DND-41 (cell line): ENCODE measurements at regions not wholly inside any gene's neighbourhood (a gene's known extent, or its start where the extent isn't known, plus 50 kb on each side); places are given as distances from the start of the nearest gene placed in this dataset.

Experiments used
- ATAC-seq: fragments of 200-7000 bp; cut with Tn5 transposase; 3 replicates; pipeline ENCODE4 v1.9.1; 2021; ENCODE audit warnings: low read depth; ENCODE audit not compliant: insufficient read depth
- DNase-seq: peaks from one replicate; pipeline ENCODE4 v3.0.0-alpha.2; 2020
- H2AFZ ChIP-seq: 2 replicates; pipeline ENCODE4 v1.6.0; 2012; ENCODE audit warnings: low read depth, low read length
- H3K27ac ChIP-seq: 2 replicates; pipeline ENCODE4 v1.5.1; 2012; ENCODE audit warnings: low read length, inconsistent platforms
- H3K27me3 ChIP-seq: fragments of 200-600 bp; sonication (generic); 2 replicates; pipeline ENCODE4 v1.6.0; 2012; ENCODE audit warnings: low read length, mild to moderate bottlenecking, inconsistent platforms; ENCODE audit not compliant: insufficient read depth, poor library complexity
- H3K36me3 ChIP-seq: 2 replicates; pipeline ENCODE4 v1.5.1; 2012; ENCODE audit warnings: low read length, inconsistent platforms; ENCODE audit not compliant: insufficient read depth
- H3K4me1 ChIP-seq: 2 replicates; pipeline ENCODE4 v1.5.1; 2012; ENCODE audit warnings: mild to moderate bottlenecking, low read length; ENCODE audit not compliant: insufficient read depth
- H3K4me2 ChIP-seq: 2 replicates; pipeline ENCODE4 v1.6.0; 2012; ENCODE audit warnings: mild to moderate bottlenecking, moderate library complexity, low read length, inconsistent platforms; ENCODE audit not compliant: insufficient read depth
- H3K4me3 ChIP-seq, 2 experiments: fragments of 200-600 bp in 1 of 2; shearing (Covaris generic) in 1 of 2; 2 replicates each; pipeline ENCODE4 v1.5.1; 2012 to 2016; ENCODE audit warnings: inconsistent platforms in 2 of 2, low read length in 2 of 2, mild to moderate bottlenecking in 2 of 2, low read depth in 1 of 2, moderate library complexity in 1 of 2
- H3K79me2 ChIP-seq: 2 replicates; pipeline ENCODE4 v1.6.0; 2012; ENCODE audit warnings: low read length, inconsistent platforms; ENCODE audit not compliant: insufficient read depth
- H3K9ac ChIP-seq: 2 replicates; pipeline ENCODE4 v1.6.0; 2012; ENCODE audit warnings: low read depth, mild to moderate bottlenecking, inconsistent platforms, low read length, moderate library complexity
- H3K9me3 ChIP-seq: 2 replicates; pipeline ENCODE4 v1.5.1; 2012; ENCODE audit warnings: low read length, moderate library complexity, mild to moderate bottlenecking, inconsistent platforms; ENCODE audit not compliant: insufficient read depth, severe bottlenecking
- H4K20me1 ChIP-seq: 2 replicates; pipeline ENCODE4 v1.6.0; 2012; ENCODE audit warnings: low read length; ENCODE audit not compliant: insufficient read depth
- EZH2 ChIP-seq: IDR thresholded peaks from 3 replicates; pipeline ENCODE4 v1.6.1; 2012; ENCODE audit warnings: borderline replicate concordance, low read depth, mild to moderate bottlenecking, moderate library complexity, low read length, inconsistent platforms; ENCODE audit not compliant: severe bottlenecking
- TF ChIP-seq, protein P1 (sequence below): IDR thresholded peaks from 2 replicates; pipeline ENCODE4 v1.5.1; 2012; ENCODE audit warnings: borderline replicate concordance, low read length, moderate library complexity, mild to moderate bottlenecking; ENCODE audit not compliant: poor library complexity, severe bottlenecking; ENCODE audit errors: extremely low read depth

DNA sequence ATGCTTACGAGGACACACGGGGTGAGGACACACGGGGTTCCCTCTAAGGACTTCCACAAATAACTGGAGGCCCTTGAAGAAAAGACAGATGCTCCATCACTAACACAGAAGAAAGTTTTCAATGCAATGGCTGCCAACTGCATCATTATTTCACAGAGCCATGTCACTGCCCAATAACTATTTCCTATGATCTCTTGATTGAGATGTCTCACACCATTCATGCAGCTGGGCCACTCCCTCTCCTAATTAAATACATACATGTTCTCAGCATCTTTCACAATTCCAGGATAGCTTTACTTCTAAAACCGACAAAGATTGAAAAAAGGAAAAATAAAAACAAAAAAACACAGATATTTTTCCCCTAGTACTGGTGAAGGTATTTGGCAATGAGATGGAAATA, 650.8 kb downstream of the SEMA5A start:
- no peak overlapping the region for H3K4me3 ChIP-seq
- H3K27ac ChIP-seq = no peak overlapping the region
- DNase-seq = no peak
- no peaks in the 10 kb centered on the region for H3K9me3 ChIP-seq
- TF ChIP-seq EZH2 = no peak
- TF ChIP-seq, protein P1, sequence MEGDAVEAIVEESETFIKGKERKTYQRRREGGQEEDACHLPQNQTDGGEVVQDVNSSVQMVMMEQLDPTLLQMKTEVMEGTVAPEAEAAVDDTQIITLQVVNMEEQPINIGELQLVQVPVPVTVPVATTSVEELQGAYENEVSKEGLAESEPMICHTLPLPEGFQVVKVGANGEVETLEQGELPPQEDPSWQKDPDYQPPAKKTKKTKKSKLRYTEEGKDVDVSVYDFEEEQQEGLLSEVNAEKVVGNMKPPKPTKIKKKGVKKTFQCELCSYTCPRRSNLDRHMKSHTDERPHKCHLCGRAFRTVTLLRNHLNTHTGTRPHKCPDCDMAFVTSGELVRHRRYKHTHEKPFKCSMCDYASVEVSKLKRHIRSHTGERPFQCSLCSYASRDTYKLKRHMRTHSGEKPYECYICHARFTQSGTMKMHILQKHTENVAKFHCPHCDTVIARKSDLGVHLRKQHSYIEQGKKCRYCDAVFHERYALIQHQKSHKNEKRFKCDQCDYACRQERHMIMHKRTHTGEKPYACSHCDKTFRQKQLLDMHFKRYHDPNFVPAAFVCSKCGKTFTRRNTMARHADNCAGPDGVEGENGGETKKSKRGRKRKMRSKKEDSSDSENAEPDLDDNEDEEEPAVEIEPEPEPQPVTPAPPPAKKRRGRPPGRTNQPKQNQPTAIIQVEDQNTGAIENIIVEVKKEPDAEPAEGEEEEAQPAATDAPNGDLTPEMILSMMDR = no peak
- H2AFZ ChIP-seq = no peak overlapping the region
- H3K4me2 ChIP-seq = no peak overlapping the region
- no peaks in the 10 kb centered on the region for H3K36me3 ChIP-seq
- H4K20me1 ChIP-seq = no peaks in the 10 kb centered on the region
- H3K4me1 ChIP-seq = peaks cover 11% of the 10 kb centered on the region
- H3K27me3 ChIP-seq = no peaks in the 10 kb centered on the region
- ATAC-seq = no peak
- no peaks in the 10 kb centered on the region for H3K79me2 ChIP-seq
- H3K9ac ChIP-seq = no peak overlapping the region

DNA sequence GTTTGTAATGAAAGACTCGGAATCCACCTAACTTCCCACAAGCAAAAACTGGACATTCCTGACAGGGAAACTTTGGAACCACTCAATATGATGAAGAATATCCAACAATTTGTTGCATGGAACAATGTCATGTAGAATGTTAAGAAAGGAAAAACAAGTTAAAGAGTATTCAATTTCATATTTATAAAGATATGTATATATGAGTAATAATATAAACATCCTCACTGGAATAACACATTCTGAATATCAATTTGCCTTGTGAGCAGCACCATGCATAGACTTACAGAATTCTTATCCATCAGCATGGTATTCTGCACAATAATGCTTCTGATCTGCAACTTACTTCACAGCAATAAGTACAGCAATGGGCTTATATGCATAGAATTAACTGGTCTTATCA, 650.3 kb downstream of the SEMA5A start:
- H3K4me3 ChIP-seq = no peak overlapping the region
- H3K36me3 ChIP-seq = no peaks in the 10 kb centered on the region
- H3K9me3 ChIP-seq = no peaks in the 10 kb centered on the region
- H3K79me2 ChIP-seq = no peaks in the 10 kb centered on the region
- TF ChIP-seq EZH2 = no peak
- TF ChIP-seq, protein P1 = no peak
- no peak overlapping the region for H3K27ac ChIP-seq
- H2AFZ ChIP-seq = no peak overlapping the region
- H3K9ac ChIP-seq = no peak overlapping the region
- DNase-seq = no peak
- peaks cover 11% of the 10 kb centered on the region for H3K4me1 ChIP-seq
- no peak for ATAC-seq
- H3K4me2 ChIP-seq = no peak overlapping the region
- no peaks in the 10 kb centered on the region for H3K27me3 ChIP-seq
- H4K20me1 ChIP-seq = no peaks in the 10 kb centered on the region

GRCh38 chr5:8897316-8897715, 648.6 kb downstream of the SEMA5A start:
- H3K4me1 ChIP-seq = peaks cover 11% of the 10 kb centered on the region
- H3K27ac ChIP-seq = no peak overlapping the region
- TF ChIP-seq, protein P1 = no peak
- no peak for TF ChIP-seq EZH2
- H3K4me3 ChIP-seq = no peak overlapping the region
- no peaks in the 10 kb centered on the region for H3K36me3 ChIP-seq
- H3K79me2 ChIP-seq = no peaks in the 10 kb centered on the region
- H3K27me3 ChIP-seq = no peaks in the 10 kb centered on the region
- no peak for DNase-seq
- H3K9me3 ChIP-seq = no peaks in the 10 kb centered on the region
- no peak overlapping the region for H3K4me2 ChIP-seq
- no peak overlapping the region for H2AFZ ChIP-seq
- H4K20me1 ChIP-seq = no peaks in the 10 kb centered on the region
- ATAC-seq = no peak
- no peak overlapping the region for H3K9ac ChIP-seq

DNA sequence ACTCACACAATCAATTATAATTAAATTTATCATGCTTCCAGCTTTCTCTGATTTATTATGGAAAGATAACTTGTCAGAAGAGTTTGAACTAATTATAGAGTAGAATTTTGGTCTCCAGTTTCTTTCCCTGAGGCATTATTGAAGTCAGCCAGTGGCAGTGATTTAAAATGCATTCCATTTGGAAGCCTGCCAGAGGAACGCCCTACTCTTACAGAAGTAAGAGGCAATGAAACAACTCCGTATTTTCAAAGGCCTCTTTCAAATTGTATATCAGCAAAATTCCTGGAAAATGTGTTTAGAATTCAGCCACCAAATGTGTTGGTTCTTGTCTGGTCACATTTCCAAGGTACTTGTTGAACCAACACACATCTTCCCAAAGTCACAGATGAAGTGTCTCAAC, 640.9 kb downstream of the SEMA5A start:
- Histone ChIP-seq H3K36me3 (no peaks in the 10 kb centered on the region), H4K20me1 (no peaks in the 10 kb centered on the region), H3K9me3 (peaks cover 11% of the 10 kb centered on the region), H3K4me1 (peaks cover 37% of the 10 kb centered on the region), H2AFZ (no peak overlapping the region), H3K79me2 (no peaks in the 10 kb centered on the region), H3K27me3 (no peaks in the 10 kb centered on the region), H3K4me2 (no peak overlapping the region), H3K4me3 (no peak overlapping the region), H3K9ac (no peak overlapping the region), H3K27ac (peak overlapping the region; percentile 94)
- DNase-seq (no peak), ATAC-seq (no peak)
- TF ChIP-seq, protein P1 = no peak
- no peak for TF ChIP-seq EZH2
